Esophagus squamous epithelium (tissue), 4 donors: ENCODE measurements at regions not wholly inside any gene's neighbourhood (a gene's known extent, or its start where the extent isn't known, plus 50 kb on each side); places are given as distances from the start of the nearest gene placed in this dataset.

Source experiments
- POLR2A ChIP-seq, 4 donors: fragments of 450-650 bp; IDR thresholded peaks; one replicate each; pipeline ENCODE4 v1.6.1; 2017; ENCODE audit warnings: antibody characterized with exemption in 4 of 4, mild to moderate bottlenecking in 4 of 4, moderate library complexity in 3 of 4
- TF ChIP-seq, protein P1 (sequence below), 6 experiments: fragments of 450-650 bp in 4 of 6; fragments of 200-600 bp in 2 of 6; sonication (generic) in 2 of 6; IDR thresholded peaks; one replicate each; pipeline ENCODE4 v1.5.1; 2016 to 2019; ENCODE audit warnings: antibody characterized with exemption in 6 of 6, mild to moderate bottlenecking in 4 of 6, moderate library complexity in 4 of 6

DNA sequence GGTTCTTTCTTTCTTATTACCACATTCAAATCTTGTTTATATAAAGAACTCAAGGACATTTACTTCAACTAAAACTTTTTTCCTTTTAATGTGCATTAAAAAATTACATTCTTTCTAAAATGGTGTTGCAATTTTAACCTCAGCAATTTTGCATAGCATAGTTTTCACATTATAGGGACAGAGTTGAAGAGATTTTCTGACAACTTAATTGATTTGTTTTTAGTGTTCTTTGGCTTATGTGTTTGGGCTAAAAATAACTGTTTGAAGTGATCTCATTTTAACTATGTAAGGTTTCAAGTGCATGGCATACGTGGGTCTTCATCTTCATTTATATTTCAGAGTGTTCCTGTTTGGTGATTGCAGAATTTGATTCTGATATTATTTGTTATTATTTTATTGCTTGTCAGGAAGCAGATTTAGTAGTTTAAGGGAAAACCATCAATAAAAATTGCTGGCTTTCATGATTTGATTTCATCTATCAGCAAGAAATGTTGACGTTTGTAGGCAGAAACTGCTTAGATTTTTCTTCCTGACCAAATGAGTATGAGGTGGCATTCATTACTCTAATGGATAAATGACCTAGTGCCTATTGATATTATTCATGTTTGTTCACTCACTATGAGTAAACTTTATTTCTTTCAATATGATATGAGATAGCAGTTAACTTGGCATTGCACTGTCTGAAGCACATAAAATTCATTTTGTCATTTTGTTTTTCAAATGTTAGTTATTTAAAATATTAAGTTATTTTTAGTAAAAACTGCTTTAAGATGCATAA, 398.4 kb downstream of the NUP35 start:
- TF ChIP-seq, protein P1, sequence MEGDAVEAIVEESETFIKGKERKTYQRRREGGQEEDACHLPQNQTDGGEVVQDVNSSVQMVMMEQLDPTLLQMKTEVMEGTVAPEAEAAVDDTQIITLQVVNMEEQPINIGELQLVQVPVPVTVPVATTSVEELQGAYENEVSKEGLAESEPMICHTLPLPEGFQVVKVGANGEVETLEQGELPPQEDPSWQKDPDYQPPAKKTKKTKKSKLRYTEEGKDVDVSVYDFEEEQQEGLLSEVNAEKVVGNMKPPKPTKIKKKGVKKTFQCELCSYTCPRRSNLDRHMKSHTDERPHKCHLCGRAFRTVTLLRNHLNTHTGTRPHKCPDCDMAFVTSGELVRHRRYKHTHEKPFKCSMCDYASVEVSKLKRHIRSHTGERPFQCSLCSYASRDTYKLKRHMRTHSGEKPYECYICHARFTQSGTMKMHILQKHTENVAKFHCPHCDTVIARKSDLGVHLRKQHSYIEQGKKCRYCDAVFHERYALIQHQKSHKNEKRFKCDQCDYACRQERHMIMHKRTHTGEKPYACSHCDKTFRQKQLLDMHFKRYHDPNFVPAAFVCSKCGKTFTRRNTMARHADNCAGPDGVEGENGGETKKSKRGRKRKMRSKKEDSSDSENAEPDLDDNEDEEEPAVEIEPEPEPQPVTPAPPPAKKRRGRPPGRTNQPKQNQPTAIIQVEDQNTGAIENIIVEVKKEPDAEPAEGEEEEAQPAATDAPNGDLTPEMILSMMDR (IDR thresholded peaks at IDR 0.05) = no peak
- TF ChIP-seq POLR2A (IDR thresholded peaks at IDR 0.05) = no peak
